Activated CD4-positive, CD25-positive, alpha-beta regulatory T cell treated with anti-CD3 and anti-CD28 coated beads, Interleukin-2, amount 50 U/mL, for 72 hours (primary cell): ENCODE measurements at regions not wholly inside any gene's neighbourhood (a gene's known extent, or its start where the extent isn't known, plus 50 kb on each side); places are given as distances from the start of the nearest gene placed in this dataset.
A peak's percentile ranks its signal among the peaks of the same experiment; 100 is the strongest.

Experiments
- DNase-seq: peaks from one replicate; pipeline ENCODE4 v3.0.0; 2021

- peak; percentile 44 for DNase-seq
Measured at GRCh38 chr13:33723772-33724435, 94.0 kb upstream of the RFC3 start.

- DNase-seq, result no peak
Measured at GRCh38 chr13:33725340-33725739, 92.6 kb upstream of the RFC3 start.

GRCh38 chr13:33727297-33728083, 90.5 kb upstream of the RFC3 start:
- no peak for DNase-seq

GRCh38 chr13:33728271-33729037, 89.5 kb upstream of the RFC3 start:
- no peak for DNase-seq

GRCh38 chr13:33730147-33730546, 87.8 kb upstream of the RFC3 start:
- no peak for DNase-seq

GRCh38 chr13:33730619-33731018, 87.3 kb upstream of the RFC3 start:
- DNase-seq, result no peak

- DNase-seq, result no peak
Measured at GRCh38 chr13:33735276-33735675, 82.7 kb upstream of the RFC3 start.

GRCh38 chr13:33739254-33739653, 78.7 kb upstream of the RFC3 start:
- no peak for DNase-seq

- no peak for DNase-seq
Measured at GRCh38 chr13:33740134-33740538, 77.8 kb upstream of the RFC3 start.

- no peak for DNase-seq
Measured at GRCh38 chr13:33742321-33742720, 75.6 kb upstream of the RFC3 start.

GRCh38 chr13:33743438-33744368, 74.2 kb upstream of the RFC3 start:
- DNase-seq, result no peak

- DNase-seq, result no peak
Measured at GRCh38 chr13:33744589-33745369, 73.2 kb upstream of the RFC3 start.

GRCh38 chr13:33745370-33746324, 72.3 kb upstream of the RFC3 start:
- no peak for DNase-seq

GRCh38 chr13:33746867-33747266, 71.1 kb upstream of the RFC3 start:
- no peak for DNase-seq

- no peak for DNase-seq
Measured at GRCh38 chr13:33751151-33751550, 66.8 kb upstream of the RFC3 start.

- DNase-seq, result no peak
Measured at GRCh38 chr13:33752094-33752493, 65.9 kb upstream of the RFC3 start.

GRCh38 chr13:33752597-33752996, 65.4 kb upstream of the RFC3 start:
- DNase-seq, result no peak

- no peak for DNase-seq
Measured at GRCh38 chr13:33756929-33757328, 61.0 kb upstream of the RFC3 start.

- no peak for DNase-seq
Measured at GRCh38 chr13:33757713-33758112, 60.2 kb upstream of the RFC3 start.

GRCh38 chr13:33758113-33758512, 59.8 kb upstream of the RFC3 start:
- DNase-seq, result no peak

GRCh38 chr13:33761740-33762139, 56.2 kb upstream of the RFC3 start:
- no peak for DNase-seq
